SK-N-SH (cell line): ENCODE measurements at regions not wholly inside any gene's neighbourhood (a gene's known extent, or its start where the extent isn't known, plus 50 kb on each side); places are given as distances from the start of the nearest gene placed in this dataset.

Experiments
- CTCF ChIA-PET: fragments of 300-600, 350-600 bp; formaldehyde crosslinking; extraction: SDS; loops from one replicate; lab custom pipeline; 2021; lab: Yijun Ruan, JAX
- POLR2A ChIA-PET: fragments of 350-600 bp; sonication (Branson Sonifier 250); formaldehyde crosslinking; extraction: SDS; loops from one replicate; lab custom pipeline; 2020; ENCODE audit warnings: antibody characterized with exemption, inconsistent platforms; lab: Yijun Ruan, JAX
- DNase-seq: peaks from one replicate; pipeline ENCODE4 v3.0.0; 2012
- H2AFZ ChIP-seq: fragments of 200-600 bp; sonication (generic); 2 replicates; pipeline ENCODE4 v1.8.1; 2016; ENCODE audit warnings: antibody characterized with exemption, mild to moderate bottlenecking, low read depth
- H3F3A ChIP-seq: fragments of 200-600 bp; sonication (generic); replicated peaks from 2 replicates; pipeline ENCODE3; 2016; ENCODE audit warnings: antibody characterized with exemption, mild to moderate bottlenecking; ENCODE audit not compliant: insufficient read depth
- H3K27ac ChIP-seq, 2 experiments: fragments of 200-500 bp in 1 of 2; fragments of 200-600 bp in 1 of 2; sonication (Bioruptor generic) in 1 of 2; sonication (generic), shearing (Covaris generic) in 1 of 2; 2 replicates each; pipeline versions ENCODE4 v1.5.1 to v1.6.1; 2014 to 2016; ENCODE audit warnings: low read depth in 2 of 2, inconsistent platforms in 1 of 2, low read length in 1 of 2, mild to moderate bottlenecking in 1 of 2, mixed read lengths in 1 of 2
- H3K27me3 ChIP-seq: fragments of 200-600 bp; sonication (generic), shearing (Covaris generic); 2 replicates; pipeline ENCODE4 v1.6.1; 2016; ENCODE audit warnings: mixed run types; ENCODE audit not compliant: insufficient read depth
- H3K36me3 ChIP-seq, 2 experiments: fragments of 200-500 bp in 1 of 2; fragments of 200-600 bp in 1 of 2; sonication (Bioruptor generic) in 1 of 2; sonication (generic) in 1 of 2; replicated peaks in 1 of 2; 2 replicates each; pipeline versions ENCODE3 to v1.5.1; 2014 to 2016; ENCODE audit warnings: low read length in 1 of 2, mild to moderate bottlenecking in 1 of 2; ENCODE audit not compliant: insufficient read depth in 2 of 2, control insufficient read depth in 1 of 2
- H3K4me1 ChIP-seq, 2 experiments: fragments of 200-500 bp in 1 of 2; fragments of 200-600 bp in 1 of 2; sonication (Bioruptor generic) in 1 of 2; sonication (generic), shearing (Covaris generic) in 1 of 2; 2 replicates each; pipeline versions ENCODE4 v1.5.1 to v1.6.1; 2014 to 2016; ENCODE audit warnings: low read depth in 1 of 2, low read length in 1 of 2, mixed run types in 1 of 2; ENCODE audit not compliant: insufficient read depth in 2 of 2, control insufficient read depth in 1 of 2
- H3K4me2 ChIP-seq: fragments of 200-600 bp; sonication (generic), shearing (Covaris generic); 2 replicates; pipeline ENCODE4 v1.6.1; 2017; ENCODE audit warnings: mixed run types
- H3K4me3 ChIP-seq, 2 experiments: fragments of 200-500 bp in 1 of 2; fragments of 200-600 bp in 1 of 2; sonication (Bioruptor generic) in 1 of 2; sonication (generic), shearing (Covaris generic) in 1 of 2; 2 replicates each; pipeline versions ENCODE4 v1.5.1 to v1.8.1; 2014 to 2016; ENCODE audit warnings: low read depth in 2 of 2, inconsistent platforms in 1 of 2, low read length in 1 of 2, mild to moderate bottlenecking in 1 of 2, mixed read lengths in 1 of 2, moderate library complexity in 1 of 2
- H3K79me2 ChIP-seq: fragments of 200-600 bp; sonication (generic); 2 replicates; pipeline ENCODE4 v1.8.1; 2017; ENCODE audit warnings: mild to moderate bottlenecking; ENCODE audit not compliant: insufficient read depth
- H3K9ac ChIP-seq: fragments of 200-600 bp; sonication (generic); 2 replicates; pipeline ENCODE4 v1.6.1; 2017; ENCODE audit warnings: mixed run types
- H3K9me2 ChIP-seq: fragments of 200-600 bp; sonication (generic); 2 replicates; pipeline ENCODE4 v1.6.1; 2017; ENCODE audit warnings: mixed run types
- H3K9me3 ChIP-seq: fragments of 200-600 bp; sonication (generic); 2 replicates; pipeline ENCODE4 v1.6.1; 2017; ENCODE audit warnings: mixed run types, mild to moderate bottlenecking, moderate library complexity
- H4K20me1 ChIP-seq: fragments of 200-600 bp; sonication (generic); 2 replicates; pipeline ENCODE4 v1.6.1; 2017; ENCODE audit warnings: mild to moderate bottlenecking, mixed run types; ENCODE audit not compliant: insufficient read depth
- CHD2 ChIP-seq: fragments of 150-350 bp; IDR thresholded peaks from 2 replicates; pipeline ENCODE4 v1.6.1; 2018; ENCODE audit warnings: low read length; ENCODE audit not compliant: partially characterized antibody
- CTCF ChIP-seq: fragments of 200-600 bp; sonication (generic); IDR thresholded peaks from 2 replicates; pipeline ENCODE4 v1.6.1; 2017; ENCODE audit warnings: antibody characterized with exemption, mild to moderate bottlenecking, moderate library complexity
- ELF1 ChIP-seq: IDR thresholded peaks from 2 replicates; pipeline ENCODE4 v1.4.0; 2012
- FOXM1 ChIP-seq: IDR thresholded peaks from 2 replicates; pipeline ENCODE4 v1.4.0; 2012; ENCODE audit warnings: low read depth, mild to moderate bottlenecking
- GATA2 ChIP-seq: sonication (generic); formaldehyde crosslinking; IDR thresholded peaks from 2 replicates; pipeline ENCODE4 v1.5.0; 2020; ENCODE audit warnings: mild to moderate bottlenecking, missing genetic modification reagents
- JUND ChIP-seq: IDR thresholded peaks from 2 replicates; pipeline ENCODE4 v1.4.0; 2012
- MEF2A ChIP-seq: IDR thresholded peaks from 2 replicates; pipeline ENCODE4 v1.4.0; 2012; ENCODE audit warnings: low read depth, borderline replicate concordance
- NFIC ChIP-seq: IDR thresholded peaks from 2 replicates; pipeline ENCODE4 v1.4.0; 2012; ENCODE audit warnings: borderline replicate concordance
- NRF1 ChIP-seq: IDR thresholded peaks from 2 replicates; pipeline ENCODE4 v1.6.1; 2012; ENCODE audit warnings: low read depth, mild to moderate bottlenecking, low read length
- RFX5 ChIP-seq: IDR thresholded peaks from 2 replicates; pipeline ENCODE4 v1.6.1; 2012; ENCODE audit warnings: mild to moderate bottlenecking, improper control_type of control experiment, low read length
- SIN3A ChIP-seq: IDR thresholded peaks from 2 replicates; pipeline ENCODE4 v1.6.1; 2012; ENCODE audit warnings: low read depth, mild to moderate bottlenecking, low read length, moderate library complexity, borderline replicate concordance
- SMC3 ChIP-seq: IDR thresholded peaks from 2 replicates; pipeline ENCODE4 v1.6.1; 2012; ENCODE audit warnings: low read depth, low read length, improper control_type of control experiment
- TAF1 ChIP-seq: IDR thresholded peaks from 2 replicates; pipeline ENCODE4 v1.6.1; 2012; ENCODE audit warnings: low read depth, mild to moderate bottlenecking, low read length, moderate library complexity, borderline replicate concordance
- TCF12 ChIP-seq: IDR thresholded peaks from 2 replicates; pipeline ENCODE4 v1.4.0; 2012
- TEAD4 ChIP-seq: IDR thresholded peaks from 2 replicates; pipeline ENCODE4 v1.4.0; 2012; ENCODE audit warnings: mild to moderate bottlenecking, borderline replicate concordance; ENCODE audit not compliant: insufficient read depth
- WGBS: methylation state at CpG from one replicate; pipeline ENCODE4 v1.1.6; 2017; ENCODE audit warnings: low lambda C conversion rate; 5-methylcytosine and 5-hydroxymethylcytosine counted together

- Histone ChIP-seq H3K4me3 (no peak overlapping the region), H3K9me2 (no peaks in the 10 kb centered on the region), H3K9me3 (no peaks in the 10 kb centered on the region), H3K4me1 (no peaks in the 10 kb centered on the region), H3K9ac (no peak overlapping the region), H3K79me2 (no peaks in the 10 kb centered on the region), H3K4me2 (no peak overlapping the region), H2AFZ (no peak overlapping the region), H3K27ac (no peak overlapping the region), H3F3A (no peaks in the 10 kb centered on the region), H3K27me3 (no peaks in the 10 kb centered on the region), H3K36me3 (no peaks in the 10 kb centered on the region), H4K20me1 (no peaks in the 10 kb centered on the region)
- ChIA-PET CTCF (interaction anchor here (0.8 to 1.2 kb wide), 2 partner anchors 37 to 603 kb away, joined by 3 read pairs; no protein-coding TSS in a partner anchor), POLR2A (no interaction called here)
- no peak for DNase-seq
- TF ChIP-seq SMC3 (no peak), FOXM1 (no peak), CTCF (no peak), GATA2 (CRISPR knock-in tag) (no peak), TEAD4 (no peak), MEF2A (no peak), ELF1 (no peak), RFX5 (no peak), TCF12 (no peak), CHD2 (no peak), JUND (no peak)
- WGBS = 47% methylated on average over 9 of the region's 9 CpGs
Observed at GRCh38 chr10:7084280-7085005, 326.4 kb downstream of the SFMBT2 start.

- Histone ChIP-seq H3K27me3 (no peaks in the 10 kb centered on the region), H3K36me3 (no peaks in the 10 kb centered on the region), H3K4me1 (no peaks in the 10 kb centered on the region), H3K9me3 (no peaks in the 10 kb centered on the region), H3K4me2 (no peak overlapping the region), H4K20me1 (no peaks in the 10 kb centered on the region), H3K9me2 (no peaks in the 10 kb centered on the region), H3K79me2 (no peaks in the 10 kb centered on the region), H3K9ac (no peak overlapping the region), H2AFZ (no peak overlapping the region), H3K4me3 (no peak overlapping the region), H3F3A (no peaks in the 10 kb centered on the region), H3K27ac (no peak overlapping the region)
- no peak for DNase-seq
- TF ChIP-seq NRF1 (no peak), SIN3A (no peak), NFIC (no peak), TAF1 (no peak), TCF12 (no peak), SMC3 (no peak)
- POLR2A ChIA-PET = no interaction called here
- WGBS = 10% methylated on average over 4 of the region's 4 CpGs
- CTCF ChIA-PET = interaction anchor here (2.4 kb wide), 1 partner anchor 39 kb away, joined by 9 read pairs; no protein-coding TSS in a partner anchor
Observed at GRCh38 chr10:7082967-7083366, 327.9 kb downstream of the SFMBT2 start.
